ENCODE measurements at regions not wholly inside any gene's neighbourhood (a gene's known extent, or its start where the extent isn't known, plus 50 kb on each side); places are given as distances from the start of the nearest gene placed in this dataset.

GRCh38 chr2:16162491-16163040 lies 222.2 kb downstream of the MYCN start:
- no peak for DNase-seq (ENCODE audit: low spot score)

- no peak for DNase-seq (ENCODE audit: low spot score)
These were observed 221.6 kb downstream of the MYCN start for GRCh38 chr2:16161768-16162490.

- DNase-seq (ENCODE audit: low spot score): no peak
These were observed 220.8 kb downstream of the MYCN start for GRCh38 chr2:16161085-16161565.

GRCh38 chr2:16160281-16161084 lies 220.1 kb downstream of the MYCN start:
- no peak for DNase-seq (ENCODE audit: low spot score)

- DNase-seq (ENCODE audit: low spot score): no peak
These were observed 216.1 kb downstream of the MYCN start for GRCh38 chr2:16156411-16156810.

GRCh38 chr2:16155766-16156165 lies 215.4 kb downstream of the MYCN start:
- no peak for DNase-seq (ENCODE audit: low spot score)

GRCh38 chr2:16155366-16155765 lies 215.0 kb downstream of the MYCN start:
- no peak for DNase-seq (ENCODE audit: low spot score)

GRCh38 chr2:16154501-16155280 lies 214.3 kb downstream of the MYCN start:
- no peak for DNase-seq (ENCODE audit: low spot score)

- DNase-seq (ENCODE audit: low spot score): no peak
These were observed 213.7 kb downstream of the MYCN start for GRCh38 chr2:16154061-16154460.

GRCh38 chr2:16153754-16154035 lies 213.3 kb downstream of the MYCN start:
- DNase-seq (ENCODE audit: low spot score): no peak

GRCh38 chr2:16152928-16153753 lies 212.8 kb downstream of the MYCN start:
- no peak for DNase-seq (ENCODE audit: low spot score)

- DNase-seq (ENCODE audit: low spot score): no peak
These were observed 211.9 kb downstream of the MYCN start for GRCh38 chr2:16152071-16152927.

GRCh38 chr2:16151651-16152050 lies 211.3 kb downstream of the MYCN start:
- DNase-seq (ENCODE audit: low spot score): no peak

GRCh38 chr2:16151281-16151570 lies 210.9 kb downstream of the MYCN start:
- no peak for DNase-seq (ENCODE audit: low spot score)

- DNase-seq (ENCODE audit: low spot score): no peak
These were observed 210.3 kb downstream of the MYCN start for GRCh38 chr2:16150456-16151280.

GRCh38 chr2:16149349-16150243 lies 209.2 kb downstream of the MYCN start:
- no peak for DNase-seq (ENCODE audit: low spot score)

GRCh38 chr2:16148632-16149348 lies 208.4 kb downstream of the MYCN start:
- no peak for DNase-seq (ENCODE audit: low spot score)
